ENCODE measurements at regions not wholly inside any gene's neighbourhood (a gene's known extent, or its start where the extent isn't known, plus 50 kb on each side); places are given as distances from the start of the nearest gene placed in this dataset.
"Not testable (repeated sequence)": the region's sequence is repeated elsewhere in the genome, so short reads cannot be mapped to it uniquely, and the experiment has no call there.

DNA sequence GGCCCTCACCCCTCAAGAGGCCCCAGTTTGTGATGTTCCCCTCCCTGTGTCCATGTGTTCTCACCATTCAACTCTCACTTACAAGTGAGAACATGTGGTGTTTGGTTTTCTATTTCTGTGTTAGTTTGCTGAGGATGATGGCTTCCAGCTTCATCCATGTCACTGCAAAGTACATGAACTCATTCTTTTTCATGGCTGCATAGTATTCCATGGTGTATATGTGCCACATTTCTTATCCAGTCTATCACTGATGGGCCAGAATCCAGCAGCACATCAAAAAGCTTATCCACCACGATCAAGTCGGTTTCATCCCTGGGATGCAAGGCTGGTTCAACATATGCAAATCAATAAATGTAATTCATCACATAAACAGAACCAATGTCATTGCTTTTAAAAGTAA, 95.4 kb upstream of the HS3ST2 start:
- H2AK9ac ChIP-seq (replicated peaks; ENCODE audit: low read depth, low read length, poor library complexity); H2BK15ac ChIP-seq (ENCODE audit: low read depth, low read length); H3K9ac ChIP-seq (ENCODE audit: low read depth, low read length); H3K4me3 ChIP-seq (ENCODE audit: insufficient read depth, low read depth, low read length); H2BK5ac ChIP-seq (ENCODE audit: low read depth, low read length, poor library complexity, severe bottlenecking); H3K23ac ChIP-seq (ENCODE audit: low read depth, low read length); H3K56ac ChIP-seq (ENCODE audit: extremely low read depth, insufficient read depth, low read length); H4K8ac ChIP-seq (ENCODE audit: low read depth in 2 of 2, low read length in 2 of 2); H3K9me3 ChIP-seq (ENCODE audit: control insufficient read depth, insufficient read depth, low read length); H3K27me3 ChIP-seq (ENCODE audit: control insufficient read depth, insufficient read depth, low read length); CTCF ChIA-PET; H2BK120ac ChIP-seq (ENCODE audit: low read depth, low read length); BruUV-seq (replicated peaks); H3K36me3 ChIP-seq (ENCODE audit: control insufficient read depth, insufficient read depth, low read length); H2AFZ ChIP-seq (replicated peaks; ENCODE audit: low read length, poor library complexity); H3K4me2 ChIP-seq (ENCODE audit: low read depth, low read length); dilution Hi-C loops (cut with HindIII; ENCODE audit: low sequenced_read_pairs, unreplicated experiment); H4K5ac ChIP-seq (ENCODE audit: low read depth, low read length); POLR2A ChIA-PET (ENCODE audit: unreplicated experiment); H3K18ac ChIP-seq (ENCODE audit: low read depth, low read length); in situ Hi-C loops (cut with MboI; ENCODE audit: low sequenced_read_pairs); H3K14ac ChIP-seq (replicated peaks; ENCODE audit: low read depth, low read length); ATAC-seq (ENCODE audit: low read depth); H4K91ac ChIP-seq (ENCODE audit: insufficient read depth, low read depth, low read length); intact Hi-C loops (cut with micrococcal nuclease); H3K79me1 ChIP-seq (ENCODE audit: low read depth in 1 of 2, low read length in 2 of 2); H3K27ac ChIP-seq (ENCODE audit: insufficient read depth, low read length); DNase-seq; H3K4ac ChIP-seq (ENCODE audit: low read depth, low read length); H3K4me1 ChIP-seq (ENCODE audit: control insufficient read depth, insufficient read depth, low read length); H2BK20ac ChIP-seq (ENCODE audit: low read depth, low read length); H4K20me1 ChIP-seq (ENCODE audit: insufficient read depth, low read length); H3K9me1 ChIP-seq (ENCODE audit: insufficient read depth, low read length); H2AK5ac ChIP-seq (ENCODE audit: low read depth, low read length): not testable (repeated sequence)
- WGBS, 2 experiments (ENCODE audit: extremely low coverage in 2 of 2, insufficient read length in 1 of 2), result no CpG with 5 or more reads among the region's 2 CpGs
